ENCODE measurements at regions not wholly inside any gene's neighbourhood (a gene's known extent, or its start where the extent isn't known, plus 50 kb on each side); places are given as distances from the start of the nearest gene placed in this dataset.
"Not testable (repeated sequence)": the region's sequence is repeated elsewhere in the genome, so short reads cannot be mapped to it uniquely, and the experiment has no call there.

DNA sequence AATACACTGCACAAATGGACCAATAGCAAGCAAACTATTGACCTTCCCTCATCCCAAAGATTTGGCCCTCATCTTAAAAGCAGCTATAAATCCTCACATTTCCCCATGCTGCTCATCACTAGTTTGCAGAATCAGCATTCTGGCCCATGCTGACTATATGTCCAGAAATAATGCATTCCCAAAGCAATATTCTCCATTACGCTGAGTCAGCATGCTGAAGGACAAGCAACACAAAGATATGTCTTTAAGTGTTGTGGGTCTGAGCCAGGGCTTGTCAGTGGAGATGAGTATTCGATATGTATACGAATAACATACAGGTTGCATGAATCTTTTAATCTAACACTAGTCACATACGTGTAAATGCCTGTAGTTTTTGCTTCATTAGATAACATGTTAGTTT, 1045.0 kb upstream of the DDX18 start:
- DNase-seq (ENCODE audit: low read depth), result no peak

DNA sequence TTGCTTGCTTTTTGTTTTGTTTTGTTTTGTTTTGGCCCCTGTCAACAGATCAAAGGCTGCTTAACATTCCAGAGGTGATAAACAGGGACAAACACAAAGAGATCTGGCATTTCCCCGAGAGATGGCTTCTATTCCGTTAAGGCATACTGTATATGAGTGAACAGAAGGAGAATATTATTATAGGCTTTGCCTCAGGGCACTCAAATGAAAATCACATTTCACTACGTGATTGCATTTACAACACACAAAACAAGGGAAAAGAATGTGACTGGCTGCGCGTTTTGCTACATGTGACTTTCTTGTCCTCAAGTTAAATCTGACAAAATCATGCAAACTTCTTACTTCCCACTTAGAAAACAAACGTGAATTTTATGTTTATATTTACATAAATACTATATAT, 1037.9 kb upstream of the DDX18 start:
- DNase-seq (ENCODE audit: low read depth), result no peak

DNA sequence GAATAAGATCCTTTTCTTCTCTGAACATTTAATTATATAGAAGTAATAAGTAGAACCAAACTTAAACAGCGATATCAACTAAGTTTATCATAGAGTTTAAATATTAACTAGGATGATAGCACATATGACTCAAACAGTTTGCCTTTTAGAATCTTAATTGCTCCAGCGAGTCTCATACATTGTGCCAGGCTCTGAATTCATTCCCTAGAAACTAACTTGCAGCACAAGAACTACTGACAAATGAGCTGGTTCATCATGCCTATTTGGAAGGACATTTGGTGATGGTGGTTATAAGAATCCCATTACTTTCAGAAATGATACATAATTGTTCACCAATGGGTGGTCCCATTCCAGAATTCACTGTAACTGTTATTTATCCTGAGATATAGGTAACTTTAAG, 1026.6 kb upstream of the DDX18 start:
- DNase-seq (ENCODE audit: low read depth), result no peak

DNA sequence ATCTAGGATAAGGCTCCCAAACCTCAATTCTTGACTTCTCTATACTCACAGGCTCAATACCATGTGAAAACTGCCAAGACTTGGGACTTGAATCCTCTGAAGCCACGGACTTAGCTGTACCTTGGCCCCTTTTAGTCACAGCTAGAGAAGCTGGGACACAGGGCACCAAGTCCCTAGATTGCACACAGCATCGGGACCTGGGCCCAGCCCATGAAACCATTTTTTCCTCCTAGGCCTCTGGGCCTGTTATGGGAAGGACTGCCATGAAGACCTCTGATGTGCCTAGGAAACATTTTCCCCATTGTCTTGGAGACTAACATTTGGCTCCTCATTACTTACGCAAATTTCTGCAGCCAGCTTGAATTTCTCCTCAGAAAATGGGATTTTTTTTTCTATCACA, 1011.8 kb upstream of the DDX18 start:
- DNase-seq (ENCODE audit: low read depth), result no peak

DNA sequence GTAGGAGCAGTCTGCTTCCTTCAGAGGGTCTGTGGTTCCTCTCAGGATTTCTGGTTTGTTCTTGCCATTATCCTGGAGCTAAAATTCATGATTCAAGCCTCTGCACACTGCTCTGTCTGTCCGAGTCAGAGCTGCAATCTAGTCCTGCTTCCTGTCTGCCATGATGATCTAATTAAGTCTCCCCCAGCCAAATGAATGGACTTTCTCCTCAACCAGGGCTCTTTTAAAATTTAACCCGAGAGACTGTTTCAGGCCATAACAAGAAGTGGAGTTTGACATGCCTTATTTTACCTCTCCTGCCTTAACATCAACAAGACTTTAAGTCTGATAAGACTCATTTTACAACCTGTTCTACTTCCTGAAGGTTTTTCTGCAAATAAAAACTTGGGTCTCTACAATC, 1009.6 kb upstream of the DDX18 start:
- DNase-seq (ENCODE audit: low read depth), result no peak

DNA sequence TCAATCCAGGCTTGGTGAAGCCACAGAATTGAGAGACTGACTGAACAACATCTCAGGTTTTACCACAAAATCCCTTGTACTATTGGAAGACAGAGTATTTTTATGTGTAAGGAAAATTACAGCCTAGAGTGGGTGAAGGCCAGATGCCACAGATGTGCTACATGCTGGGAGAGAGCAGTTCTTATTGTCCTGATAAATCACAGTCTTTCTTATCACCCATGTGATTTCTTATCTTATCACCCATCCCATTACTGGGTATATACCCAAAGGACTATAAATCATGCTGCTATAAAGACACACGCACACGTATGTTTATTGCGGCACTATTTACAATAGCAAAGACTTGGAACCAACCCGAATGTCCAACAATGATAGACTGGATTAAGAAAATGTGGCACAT, 1008.0 kb upstream of the DDX18 start:
- not testable (repeated sequence) for DNase-seq (ENCODE audit: low read depth)

DNA sequence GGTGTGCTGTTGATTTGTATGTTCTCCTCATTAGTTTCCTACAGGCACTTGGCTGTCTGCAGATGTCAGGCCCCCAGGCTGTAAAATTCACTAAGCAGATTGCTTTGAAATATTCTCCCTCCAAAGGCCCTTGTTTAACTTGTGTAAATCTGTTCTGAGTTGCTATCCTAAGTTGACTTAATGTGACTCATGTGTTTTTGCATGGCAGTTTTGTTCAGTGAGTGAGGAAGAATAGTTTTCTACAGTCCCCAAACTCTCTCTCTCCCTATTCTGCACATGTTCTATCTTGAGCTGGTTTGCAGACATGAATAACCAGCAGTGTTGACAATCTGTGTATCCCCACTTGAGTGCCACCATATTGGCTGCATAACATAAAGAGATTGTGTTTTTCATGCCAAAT, 1005.4 kb upstream of the DDX18 start:
- no peak for DNase-seq (ENCODE audit: low read depth)

DNA sequence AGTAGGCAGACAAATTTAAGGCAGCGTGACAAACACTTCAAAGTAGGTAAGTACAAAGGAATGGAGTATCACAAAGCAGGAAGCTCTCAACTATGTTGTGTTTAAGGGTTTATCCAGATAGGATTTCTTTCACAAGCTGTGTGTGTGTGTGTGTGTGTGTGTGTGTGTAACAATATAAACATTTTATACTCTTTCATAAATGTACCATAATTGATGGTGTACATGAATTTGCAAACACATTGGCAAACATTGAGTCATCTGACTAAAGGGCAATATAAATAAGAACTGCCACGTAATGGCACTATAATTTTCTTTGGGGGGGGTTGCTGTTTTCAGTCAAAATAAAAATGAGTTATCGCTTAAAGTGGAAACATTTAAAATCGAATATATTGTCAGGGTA, 1004.4 kb upstream of the DDX18 start:
- DNase-seq (ENCODE audit: low read depth), result no peak

DNA sequence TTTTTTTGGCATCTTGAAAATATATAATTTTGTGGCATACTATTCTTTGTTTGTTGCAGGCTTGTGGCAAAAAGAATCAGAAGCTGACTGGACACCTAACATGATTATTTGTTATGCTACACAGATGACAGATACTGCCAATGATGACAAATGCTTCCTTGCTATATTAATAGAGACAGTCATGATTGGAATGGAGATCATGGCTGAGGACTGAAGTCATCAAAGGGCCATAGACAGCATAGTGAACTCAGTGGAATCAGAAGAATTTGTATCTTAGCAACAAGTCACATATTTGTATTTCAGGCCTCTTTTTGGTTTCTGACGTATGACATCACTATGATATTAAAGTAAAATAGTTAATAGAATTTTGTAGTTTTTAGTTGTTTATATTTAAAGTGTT, 1003.8 kb upstream of the DDX18 start:
- DNase-seq (ENCODE audit: low read depth), result no peak

DNA sequence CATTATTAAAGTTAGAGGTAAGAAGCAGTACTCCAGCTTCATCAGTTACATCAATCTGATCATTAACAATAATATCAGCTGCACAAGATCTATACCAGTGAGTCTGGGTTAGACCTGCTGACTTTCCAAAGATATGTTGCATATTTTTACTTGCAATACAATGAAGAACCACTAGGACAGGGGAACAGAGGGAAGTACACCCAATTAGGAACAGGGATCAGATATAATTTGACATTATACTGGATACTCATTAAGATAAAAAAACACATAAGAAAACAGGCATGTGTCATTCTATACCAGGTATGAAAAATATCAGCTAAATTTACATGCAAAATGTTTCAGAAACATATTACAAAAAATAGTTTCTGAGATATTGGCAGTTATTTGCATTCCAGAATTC, 995.1 kb upstream of the DDX18 start:
- DNase-seq (ENCODE audit: low read depth), result no peak

DNA sequence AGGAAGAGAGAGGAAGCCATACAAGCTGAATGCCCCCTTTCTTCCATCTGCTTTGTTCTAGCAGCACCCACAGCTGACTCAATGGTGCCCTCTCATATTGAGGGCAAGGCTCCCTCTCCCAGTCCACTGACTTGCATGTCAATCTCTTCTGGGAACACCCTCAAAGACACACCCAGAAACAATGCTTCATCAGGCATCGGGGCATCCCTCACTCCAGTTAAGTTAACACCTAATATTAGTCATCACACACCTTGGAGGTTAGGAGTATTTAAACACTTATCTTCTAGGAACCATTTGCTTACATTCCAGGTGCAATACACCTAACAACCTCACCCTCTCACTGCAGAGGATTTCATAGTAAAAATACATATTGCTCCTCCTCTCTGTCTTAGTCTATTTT, 993.5 kb upstream of the DDX18 start:
- no peak for DNase-seq (ENCODE audit: low read depth)

DNA sequence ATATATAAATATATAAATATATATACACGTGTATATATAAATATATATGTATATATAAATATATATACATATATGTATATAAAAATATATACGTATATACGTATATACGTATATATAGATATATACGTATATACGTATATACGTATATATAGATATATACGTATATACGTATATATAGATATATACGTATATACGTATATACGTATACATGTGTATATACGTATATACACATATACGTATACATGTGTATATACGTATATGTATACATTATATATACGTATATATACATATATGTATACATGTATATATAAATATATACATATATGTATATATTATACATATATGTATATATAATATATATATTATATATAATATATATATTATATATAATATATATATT, 984.9 kb upstream of the DDX18 start:
- DNase-seq (ENCODE audit: low read depth), result not testable (repeated sequence)

DNA sequence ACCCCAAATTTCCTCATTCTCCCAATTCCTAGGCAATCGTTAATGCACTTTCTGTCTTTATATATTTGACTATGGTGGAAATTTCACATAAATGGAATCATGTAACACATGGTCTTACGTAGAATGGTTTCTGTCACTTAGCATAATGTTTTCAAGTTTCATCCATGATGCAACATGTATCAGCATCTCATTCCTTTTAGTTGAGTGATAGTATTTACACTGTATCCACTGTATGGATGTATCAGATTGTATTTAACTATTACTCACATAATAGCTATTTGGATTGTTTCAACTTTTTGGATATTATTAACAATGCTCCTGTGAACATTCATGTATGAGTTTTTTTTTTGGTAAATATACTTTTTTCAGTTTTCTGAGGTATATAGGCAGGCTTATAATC, 982.3 kb upstream of the DDX18 start:
- no peak for DNase-seq (ENCODE audit: low read depth)

DNA sequence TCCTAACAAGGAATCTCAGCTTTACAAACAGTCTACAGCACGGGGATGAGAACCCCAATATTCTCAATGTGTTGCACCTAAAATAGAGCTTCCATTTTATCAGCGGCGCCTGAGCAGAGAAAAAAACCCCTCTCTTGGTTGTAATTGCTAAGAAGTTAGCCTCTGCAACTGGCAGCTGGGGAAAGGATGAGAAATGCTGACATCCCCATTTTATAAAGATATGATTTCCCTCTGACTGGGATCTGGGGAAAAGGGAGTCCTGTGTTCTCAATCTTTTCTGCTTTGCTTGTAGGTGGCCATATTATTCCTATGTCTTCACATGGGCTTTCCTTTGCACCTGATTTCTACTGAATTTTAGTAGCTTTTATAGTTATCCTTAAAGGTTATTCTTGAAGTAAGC, 981.4 kb upstream of the DDX18 start:
- DNase-seq (ENCODE audit: low read depth), result no peak

DNA sequence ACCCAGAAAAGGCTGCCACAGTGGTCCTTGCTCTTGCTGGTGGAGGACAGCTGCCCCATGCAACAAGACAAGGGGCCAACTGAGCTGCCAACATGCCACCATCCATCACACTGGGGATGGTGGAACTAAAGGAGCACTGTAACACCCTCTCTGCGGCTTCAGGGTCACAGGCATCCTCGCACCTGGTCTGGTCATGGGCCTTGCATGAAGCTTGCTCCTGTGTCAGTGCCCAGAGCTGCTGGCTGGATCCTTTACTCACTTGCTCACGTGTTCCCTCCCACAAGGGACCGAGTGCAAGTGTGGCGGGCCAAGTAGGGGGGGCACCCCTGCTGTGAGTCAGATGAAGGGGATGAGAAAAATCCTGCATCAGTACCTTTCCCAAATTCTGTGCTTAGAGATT, 972.3 kb upstream of the DDX18 start:
- DNase-seq (ENCODE audit: low read depth), result no peak

DNA sequence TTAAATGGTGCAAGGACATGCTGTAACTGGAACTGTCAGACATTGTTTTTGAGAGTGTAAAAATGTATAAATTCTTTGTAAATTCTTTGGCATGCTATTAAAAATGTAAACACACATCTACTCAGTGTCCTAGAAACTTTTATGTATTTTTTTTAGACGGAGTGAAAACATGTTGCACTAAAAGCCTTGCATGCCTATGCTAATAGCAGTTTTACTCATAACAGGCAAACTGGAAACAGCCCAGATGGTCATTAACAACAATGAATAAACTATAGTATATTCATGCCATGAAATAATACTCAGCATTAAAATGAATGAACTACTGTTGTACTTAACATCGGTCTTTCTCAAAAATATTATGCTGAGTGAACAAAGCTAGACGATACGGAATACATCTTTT, 954.8 kb upstream of the DDX18 start:
- no peak for DNase-seq (ENCODE audit: low read depth)

DNA sequence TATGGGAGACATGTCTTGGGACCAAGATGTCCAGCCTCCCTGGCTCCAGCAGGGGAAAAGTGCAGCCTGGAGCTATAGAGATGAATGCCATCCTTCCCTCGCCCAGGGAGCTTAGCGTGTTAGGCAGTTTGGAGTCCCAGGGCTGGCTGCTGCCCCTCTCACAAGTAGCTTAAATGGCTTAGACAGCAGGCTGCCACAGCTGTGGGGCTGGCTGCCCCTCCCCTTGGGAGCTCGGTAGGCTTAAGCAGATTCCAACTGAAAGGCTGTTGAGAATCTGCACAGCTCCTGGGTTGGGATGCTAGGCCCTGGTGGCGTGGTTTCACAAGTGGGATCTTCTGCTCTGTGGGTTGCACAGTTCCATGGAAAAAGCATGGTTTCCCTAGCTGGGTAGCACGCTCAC, 940.5 kb upstream of the DDX18 start:
- no peak for DNase-seq (ENCODE audit: low read depth)

DNA sequence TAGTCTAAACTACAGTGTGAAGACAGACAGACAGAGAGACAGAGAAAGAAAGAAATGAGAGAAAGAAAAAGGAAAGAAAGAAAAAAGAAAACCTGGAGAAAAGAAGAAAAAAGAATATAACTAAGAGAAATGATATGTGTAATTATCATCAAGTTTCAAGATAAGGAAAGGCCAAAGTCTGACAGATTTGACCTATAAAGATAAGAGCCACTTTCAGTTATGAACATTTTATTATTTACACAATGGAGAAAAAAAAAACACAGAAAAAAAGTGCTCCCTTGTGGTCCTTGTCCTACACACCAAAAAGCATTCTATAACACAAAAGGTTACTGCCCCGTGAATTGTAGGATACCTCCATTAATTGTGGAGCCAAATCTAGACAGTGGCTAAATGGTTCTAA, 937.2 kb upstream of the DDX18 start:
- no peak for DNase-seq (ENCODE audit: low read depth)

DNA sequence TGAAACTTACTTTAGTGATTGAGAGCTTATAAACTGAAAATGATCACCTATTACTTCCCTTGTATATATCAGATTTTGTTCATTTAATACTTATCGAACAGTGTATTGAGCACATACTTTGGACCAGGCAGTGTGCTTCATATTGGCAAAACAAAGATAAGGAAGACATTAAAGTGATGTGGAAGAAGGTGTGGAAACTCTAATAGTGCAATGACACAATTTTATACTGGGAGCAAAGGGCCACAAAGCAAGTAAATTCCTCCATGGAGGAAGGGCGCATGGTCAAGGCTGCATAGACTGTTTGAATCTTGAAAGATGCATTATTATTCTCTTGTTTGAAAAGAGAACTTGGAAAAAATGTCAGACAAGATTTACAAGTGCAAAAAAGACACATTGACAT, 936.5 kb upstream of the DDX18 start:
- DNase-seq (ENCODE audit: low read depth), result no peak

DNA sequence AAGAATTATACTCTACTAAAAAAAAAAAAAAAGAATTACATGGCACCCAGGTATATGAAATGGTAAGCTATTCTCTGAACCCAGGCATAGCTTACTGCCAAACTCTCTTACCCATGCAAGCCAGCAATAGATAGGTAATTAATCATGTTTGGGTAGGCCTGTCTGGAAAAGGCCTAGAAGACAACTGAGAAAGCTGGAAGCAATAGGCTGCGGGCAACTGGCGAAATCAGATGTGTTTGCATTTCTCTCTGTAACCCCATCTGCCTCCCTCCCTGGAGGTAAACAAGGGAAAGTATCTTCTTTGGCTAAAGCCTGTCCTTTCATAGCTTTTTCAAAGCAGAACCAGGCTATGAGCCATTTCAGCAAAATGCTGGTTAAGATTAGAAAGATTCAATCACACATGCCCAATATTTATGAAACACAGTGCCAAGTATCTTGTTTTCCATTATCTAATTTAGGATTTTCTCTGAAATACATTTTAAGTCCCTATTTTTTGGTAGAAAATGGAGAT, 934.8 kb upstream of the DDX18 start:
- DNase-seq (ENCODE audit: low read depth), result no peak

DNA sequence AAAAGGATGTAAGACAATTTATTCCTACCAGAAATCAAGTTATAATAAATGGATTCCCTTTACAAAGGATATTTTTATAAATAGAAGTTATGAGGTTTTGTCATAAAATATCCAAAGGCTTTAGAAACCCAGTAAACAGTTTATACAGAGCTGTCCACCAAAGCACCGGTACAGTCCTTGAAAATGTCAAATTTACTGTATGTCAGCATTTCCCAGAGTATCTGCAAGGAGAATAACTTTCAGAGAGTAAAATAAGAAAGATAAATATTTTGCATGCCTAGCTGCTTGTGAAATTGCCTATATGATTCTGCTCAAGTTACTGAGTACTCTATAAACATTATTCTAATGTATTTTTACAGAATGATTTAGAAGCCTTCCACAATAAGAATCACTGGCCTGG, 923.3 kb upstream of the DDX18 start:
- no peak for DNase-seq (ENCODE audit: low read depth)

DNA sequence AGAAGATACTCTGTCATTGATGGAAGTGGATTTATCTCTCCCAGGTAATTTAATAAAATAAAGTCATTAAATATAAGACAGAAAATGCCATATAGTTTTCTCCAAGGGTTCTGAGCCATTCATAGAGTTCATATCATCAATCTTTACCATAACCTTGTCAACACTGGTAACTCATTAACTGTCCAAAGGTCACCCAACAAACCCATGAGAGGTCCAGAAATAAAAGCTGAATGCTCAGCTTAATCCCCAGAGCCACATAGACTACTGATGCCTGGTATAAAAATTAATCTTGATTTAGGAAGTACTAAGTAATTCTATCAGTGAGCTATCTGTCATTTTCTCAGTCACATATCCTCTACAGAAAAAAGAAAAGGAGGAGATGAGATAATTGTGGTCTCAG, 903.0 kb upstream of the DDX18 start:
- DNase-seq (ENCODE audit: low read depth), result no peak

DNA sequence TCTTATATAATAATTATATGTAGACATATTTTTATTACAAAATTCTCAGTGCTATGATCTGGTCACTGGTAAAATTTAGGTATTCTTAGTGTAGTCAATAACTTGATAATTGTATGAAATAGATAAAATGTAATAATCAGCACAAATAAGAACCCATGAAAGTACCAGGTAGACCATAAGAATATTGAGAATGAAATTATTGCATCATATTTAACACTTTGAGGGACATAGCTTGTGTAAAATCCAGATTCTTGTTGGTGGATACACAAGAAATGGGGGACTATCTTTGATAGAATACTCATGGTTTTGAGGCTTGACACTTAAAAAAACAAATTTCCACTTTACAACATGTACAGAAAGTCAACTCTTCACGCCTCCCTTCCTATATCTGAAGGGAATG, 898.8 kb upstream of the DDX18 start:
- DNase-seq (ENCODE audit: low read depth), result no peak

DNA sequence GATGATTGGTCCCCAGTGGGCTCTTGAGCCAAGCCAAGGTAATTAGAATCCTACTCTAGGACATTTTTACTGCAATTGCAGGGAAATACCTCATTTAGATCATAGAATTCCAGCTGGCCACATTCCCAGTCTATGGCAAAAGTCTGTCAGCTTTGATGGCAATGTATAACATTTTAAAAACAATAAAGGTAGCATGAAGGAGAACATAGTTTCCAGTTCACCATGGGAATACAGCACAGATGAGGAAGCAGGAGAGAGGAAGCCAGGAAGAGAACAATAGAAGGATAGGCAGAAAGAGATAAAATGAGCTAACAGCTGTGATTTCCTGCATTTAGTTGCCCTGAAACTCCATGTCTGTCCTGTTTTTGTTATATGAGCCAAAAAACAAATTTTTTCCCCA, 897.3 kb upstream of the DDX18 start:
- no peak for DNase-seq (ENCODE audit: low read depth)

DNA sequence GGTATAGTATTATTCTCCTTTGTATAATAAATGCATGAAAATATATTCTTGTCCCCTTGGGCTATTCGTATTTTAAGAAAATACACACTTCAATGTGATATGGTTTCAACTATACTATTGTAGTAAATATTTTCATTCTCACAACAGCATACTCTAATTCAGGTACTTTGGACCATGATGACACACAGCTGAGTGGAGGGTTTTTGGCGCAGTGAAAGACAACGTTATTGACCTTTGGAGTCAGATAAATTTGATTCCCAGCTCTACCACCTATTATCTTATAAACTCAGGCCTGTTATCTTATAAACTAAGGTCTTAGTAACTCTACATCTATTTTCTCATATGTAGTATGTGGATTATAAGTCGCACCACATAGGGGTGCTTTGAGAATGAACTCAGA, 895.9 kb upstream of the DDX18 start:
- no peak for DNase-seq (ENCODE audit: low read depth)

All from amniotic epithelial cell (primary cell).